ENCODE measurements at regions not wholly inside any gene's neighbourhood (a gene's known extent, or its start where the extent isn't known, plus 50 kb on each side); places are given as distances from the start of the nearest gene placed in this dataset.

DNA sequence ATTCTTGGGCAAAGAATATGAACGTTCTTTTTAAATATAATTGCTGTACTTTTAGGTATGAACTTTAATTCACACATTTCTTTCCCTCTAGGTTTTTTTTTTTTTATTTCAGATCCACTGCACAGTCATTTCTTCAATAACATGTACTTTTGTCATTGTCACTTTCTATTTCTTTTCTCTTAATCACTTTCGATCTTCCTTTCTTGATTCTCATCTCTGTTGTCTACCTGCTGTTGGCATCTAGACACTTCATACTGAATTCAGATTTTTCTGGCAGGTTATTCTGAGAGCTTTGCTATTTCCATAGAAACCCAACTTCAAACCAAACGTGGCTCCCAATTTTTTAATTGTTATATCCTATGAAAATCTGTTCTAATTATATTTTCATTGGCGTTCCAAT lies 211.7 kb upstream of the KLF6 start:
- TF ChIP-seq, protein P1, sequence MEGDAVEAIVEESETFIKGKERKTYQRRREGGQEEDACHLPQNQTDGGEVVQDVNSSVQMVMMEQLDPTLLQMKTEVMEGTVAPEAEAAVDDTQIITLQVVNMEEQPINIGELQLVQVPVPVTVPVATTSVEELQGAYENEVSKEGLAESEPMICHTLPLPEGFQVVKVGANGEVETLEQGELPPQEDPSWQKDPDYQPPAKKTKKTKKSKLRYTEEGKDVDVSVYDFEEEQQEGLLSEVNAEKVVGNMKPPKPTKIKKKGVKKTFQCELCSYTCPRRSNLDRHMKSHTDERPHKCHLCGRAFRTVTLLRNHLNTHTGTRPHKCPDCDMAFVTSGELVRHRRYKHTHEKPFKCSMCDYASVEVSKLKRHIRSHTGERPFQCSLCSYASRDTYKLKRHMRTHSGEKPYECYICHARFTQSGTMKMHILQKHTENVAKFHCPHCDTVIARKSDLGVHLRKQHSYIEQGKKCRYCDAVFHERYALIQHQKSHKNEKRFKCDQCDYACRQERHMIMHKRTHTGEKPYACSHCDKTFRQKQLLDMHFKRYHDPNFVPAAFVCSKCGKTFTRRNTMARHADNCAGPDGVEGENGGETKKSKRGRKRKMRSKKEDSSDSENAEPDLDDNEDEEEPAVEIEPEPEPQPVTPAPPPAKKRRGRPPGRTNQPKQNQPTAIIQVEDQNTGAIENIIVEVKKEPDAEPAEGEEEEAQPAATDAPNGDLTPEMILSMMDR (conservative IDR thresholded peaks at IDR 0.05; ENCODE audit: low read depth, low read length): no peak
- DNase-seq (ENCODE audit: low read depth): no peak
- no peak overlapping the region for H3K4me3 ChIP-seq (ENCODE audit: low read depth, low read length)

DNA sequence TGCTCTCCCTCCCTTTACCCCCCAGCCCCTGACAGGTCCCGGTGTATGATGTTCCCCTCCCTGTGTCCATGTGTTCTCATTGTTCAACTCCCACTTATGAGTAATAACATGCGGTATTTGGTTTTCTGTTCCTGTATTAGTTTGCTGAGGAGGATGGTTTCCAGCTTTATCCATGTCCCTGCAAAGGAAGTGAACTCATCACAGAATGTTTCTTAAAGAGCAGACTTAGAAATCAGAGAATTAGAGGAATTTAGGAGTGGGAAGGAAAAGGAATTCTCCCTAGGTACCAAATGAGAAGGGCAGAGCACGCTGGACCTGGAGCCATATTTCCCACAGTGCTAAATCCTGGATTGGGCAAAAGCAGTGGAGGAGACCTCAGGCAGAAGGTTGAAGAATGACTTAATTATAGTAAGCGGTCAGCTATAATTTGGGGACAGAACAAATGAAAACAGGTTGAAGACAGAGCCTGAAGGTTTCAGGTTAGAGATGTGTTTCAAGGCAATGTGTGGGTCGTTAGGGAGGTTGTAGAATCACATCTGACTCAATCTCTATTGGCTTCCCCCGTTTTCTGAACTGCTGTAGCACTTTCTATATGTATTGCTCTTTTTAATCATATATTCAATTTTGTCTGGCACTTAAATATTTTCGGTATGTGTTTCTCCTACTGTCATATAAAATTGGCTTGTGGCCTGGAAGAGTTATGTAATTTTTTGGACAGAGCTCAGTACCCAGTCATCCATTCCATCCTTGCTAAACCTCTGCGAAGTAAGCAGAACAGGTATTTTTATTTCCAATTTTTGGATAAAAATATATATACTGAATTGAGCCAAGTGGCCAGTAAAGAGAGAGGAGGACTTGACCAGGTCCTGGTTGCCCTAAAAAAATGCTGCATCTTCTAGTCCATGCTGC lies 210.5 kb upstream of the KLF6 start:
- TF ChIP-seq, protein P1 (conservative IDR thresholded peaks at IDR 0.05; ENCODE audit: low read depth, low read length): no peak
- peak; percentile 59 for DNase-seq (ENCODE audit: low read depth)
- H3K4me3 ChIP-seq (ENCODE audit: low read depth, low read length): no peak overlapping the region

GRCh38 chr10:3992382-3993178 lies 207.6 kb upstream of the KLF6 start:
- TF ChIP-seq, protein P1 (conservative IDR thresholded peaks at IDR 0.05; ENCODE audit: low read depth, low read length): no peak
- no peak for DNase-seq (ENCODE audit: low read depth)
- no peak overlapping the region for H3K4me3 ChIP-seq (ENCODE audit: low read depth, low read length)

DNA sequence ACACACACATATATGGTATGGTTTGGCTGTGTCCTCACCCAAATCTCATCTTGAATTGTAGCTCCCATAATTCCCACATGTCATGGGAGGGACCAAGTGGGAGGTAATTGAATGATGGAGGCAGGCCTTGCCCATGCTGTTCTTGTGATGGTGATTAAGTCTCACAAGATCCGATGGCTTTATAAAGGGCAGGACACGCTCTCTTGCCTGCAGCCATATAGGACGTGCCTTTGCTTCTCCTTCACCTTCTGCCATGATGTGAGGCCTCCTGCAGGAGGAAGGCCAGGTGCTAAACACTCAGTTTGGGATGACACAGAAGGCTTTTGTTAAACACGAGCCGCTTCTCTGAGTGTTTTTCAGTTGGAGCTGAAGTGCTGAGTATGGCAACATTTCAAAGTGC lies 205.3 kb upstream of the KLF6 start:
- TF ChIP-seq, protein P1 (conservative IDR thresholded peaks at IDR 0.05; ENCODE audit: low read depth, low read length): no peak
- no peak for DNase-seq (ENCODE audit: low read depth)
- H3K4me3 ChIP-seq (ENCODE audit: low read depth, low read length): no peak overlapping the region

- DNase-seq (ENCODE audit: low read depth): no peak
- TF ChIP-seq, protein P1 (conservative IDR thresholded peaks at IDR 0.05; ENCODE audit: low read depth, low read length): no peak
- no peak overlapping the region for H3K4me3 ChIP-seq (ENCODE audit: low read depth, low read length)
These were observed 202.3 kb upstream of the KLF6 start for GRCh38 chr10:3987143-3987974.

- DNase-seq (ENCODE audit: low read depth): no peak
- no peak overlapping the region for H3K4me3 ChIP-seq (ENCODE audit: low read depth, low read length)
These were observed 201.6 kb upstream of the KLF6 start for GRCh38 chr10:3986493-3987142.

More at GRCh38 chr10:3986493-3987142, 201.6 kb upstream of the KLF6 start:
- TF ChIP-seq, protein P1 (conservative IDR thresholded peaks at IDR 0.05; ENCODE audit: low read depth, low read length): no peak
